CD4-positive, alpha-beta T cell treated with Interleukin-1 beta for 1 hour (primary cell): ENCODE measurements at regions not wholly inside any gene's neighbourhood (a gene's known extent, or its start where the extent isn't known, plus 50 kb on each side); places are given as distances from the start of the nearest gene placed in this dataset.
A peak's percentile ranks its signal among the peaks of the same experiment; 100 is the strongest.

Experiments used
- DNase-seq, 2 donors: peaks; one replicate each; pipeline ENCODE4 v3.0.0-alpha.2; 2020 to 2022

- no peak for DNase-seq
Observed at GRCh38 chr6:108734271-108734922, 113.8 kb upstream of the ARMC2 start.

GRCh38 chr6:108735310-108736001, 112.8 kb upstream of the ARMC2 start:
- no peak for DNase-seq

- no peak for DNase-seq
Observed at GRCh38 chr6:108736002-108736361, 112.2 kb upstream of the ARMC2 start.

DNA sequence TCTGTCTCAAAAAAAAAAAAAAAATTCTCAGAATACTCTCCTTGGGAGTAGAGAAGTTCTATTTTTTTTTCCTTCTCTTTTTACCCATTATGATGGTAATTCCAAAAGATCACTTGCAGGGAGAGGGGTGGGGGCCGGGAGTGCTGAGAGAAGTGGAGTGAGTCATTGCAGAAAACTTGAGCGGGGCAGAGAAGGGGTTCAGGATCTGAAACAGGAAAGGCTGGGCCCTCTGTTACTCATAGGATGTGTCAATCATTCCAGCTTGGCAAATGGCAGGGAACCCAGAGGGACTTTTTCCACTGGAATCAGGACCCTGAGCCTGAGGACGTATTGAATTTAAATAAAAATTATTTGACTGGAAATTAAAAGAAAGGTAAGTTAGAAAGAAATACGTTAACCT, 111.4 kb upstream of the ARMC2 start:
- peak in 1 of 2 donors; percentile 23 for DNase-seq

DNA sequence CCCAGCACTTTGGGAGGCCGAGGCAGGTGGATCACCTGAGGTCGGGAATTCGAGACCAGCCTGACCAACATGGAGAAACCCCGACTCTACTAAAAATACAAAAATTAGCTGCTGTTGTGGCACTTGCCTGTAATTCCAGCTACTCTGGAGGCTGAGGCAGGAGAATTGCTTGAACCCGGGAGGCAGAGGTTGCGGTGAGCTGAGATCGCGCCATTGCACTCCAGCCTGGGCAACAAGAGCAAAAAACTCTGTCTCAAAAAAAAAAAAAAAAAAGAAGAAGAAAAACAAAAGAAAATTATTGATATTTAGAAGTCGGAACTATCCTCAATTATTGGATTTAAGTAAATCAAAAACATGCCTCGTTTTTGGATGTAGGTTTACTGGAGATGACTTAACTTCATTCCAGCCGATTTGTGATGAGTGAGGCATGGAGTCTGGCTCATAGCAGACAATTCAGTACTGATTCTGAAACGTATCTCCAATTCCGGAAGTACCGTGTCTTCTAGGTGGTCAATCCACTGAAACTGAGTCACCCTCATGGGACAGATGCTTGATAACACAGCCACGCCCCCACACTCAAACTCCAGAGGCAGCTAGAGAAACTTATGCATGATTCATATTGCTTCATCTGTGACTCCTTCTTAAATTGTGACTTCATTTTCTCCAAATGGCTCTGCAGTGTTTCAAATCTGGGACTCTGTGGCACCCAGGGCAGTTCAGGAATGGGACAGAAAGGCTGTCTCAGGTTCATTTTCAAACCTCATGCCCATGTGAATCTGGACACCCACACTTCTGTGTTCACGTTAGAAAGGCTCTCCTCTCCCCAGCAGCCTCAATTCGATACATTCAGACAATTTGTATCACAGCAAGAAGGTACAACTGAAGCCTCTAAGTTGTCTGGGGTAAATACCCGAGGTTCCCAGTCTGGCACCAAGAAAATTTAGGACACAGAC, 110.4 kb upstream of the ARMC2 start:
- peak in 1 of 2 donors; percentile 11 for DNase-seq

- no peak for DNase-seq
Observed at GRCh38 chr6:108738684-108739416, 109.4 kb upstream of the ARMC2 start.

GRCh38 chr6:108739496-108740330, 108.5 kb upstream of the ARMC2 start:
- DNase-seq: no peak

DNA sequence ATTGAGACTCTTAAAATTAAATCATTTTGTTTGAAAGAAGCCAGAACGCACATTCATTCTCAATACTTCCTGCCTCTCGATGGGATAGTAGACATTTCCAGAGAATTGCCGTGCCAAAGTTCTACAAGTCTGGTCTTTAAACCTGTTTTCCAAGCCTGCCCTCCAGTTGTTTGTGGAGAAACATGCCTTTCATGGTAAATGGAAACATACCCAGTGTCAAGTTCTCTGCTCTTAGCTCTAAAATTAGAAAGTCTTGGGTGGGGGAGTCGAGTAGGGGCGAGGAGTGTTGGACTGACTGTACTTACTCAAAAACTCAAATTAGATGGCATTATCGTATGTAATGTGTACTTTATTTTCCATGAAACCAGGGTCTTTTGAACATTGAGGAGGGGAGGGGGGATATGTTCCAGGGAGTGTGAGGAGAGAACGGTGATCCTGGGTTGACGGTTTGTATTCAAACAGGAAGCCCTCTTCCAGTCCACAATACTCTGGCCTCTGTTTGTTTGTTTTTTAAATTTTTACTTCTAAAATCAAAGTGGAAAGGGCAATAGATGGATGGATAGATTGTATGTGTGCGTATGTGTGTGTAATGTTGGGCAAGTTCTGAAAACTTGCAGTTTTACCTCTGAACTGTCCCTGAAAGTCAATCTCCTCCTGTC, 106.8 kb upstream of the ARMC2 start:
- no peak for DNase-seq

- DNase-seq: peak in 1 of 2 donors; percentile 33
Observed at GRCh38 chr6:108742041-108742440, 106.2 kb upstream of the ARMC2 start.

GRCh38 chr6:108744244-108744972, 103.8 kb upstream of the ARMC2 start:
- DNase-seq: no peak

- no peak for DNase-seq
Observed at GRCh38 chr6:108744996-108745395, 103.2 kb upstream of the ARMC2 start.

DNA sequence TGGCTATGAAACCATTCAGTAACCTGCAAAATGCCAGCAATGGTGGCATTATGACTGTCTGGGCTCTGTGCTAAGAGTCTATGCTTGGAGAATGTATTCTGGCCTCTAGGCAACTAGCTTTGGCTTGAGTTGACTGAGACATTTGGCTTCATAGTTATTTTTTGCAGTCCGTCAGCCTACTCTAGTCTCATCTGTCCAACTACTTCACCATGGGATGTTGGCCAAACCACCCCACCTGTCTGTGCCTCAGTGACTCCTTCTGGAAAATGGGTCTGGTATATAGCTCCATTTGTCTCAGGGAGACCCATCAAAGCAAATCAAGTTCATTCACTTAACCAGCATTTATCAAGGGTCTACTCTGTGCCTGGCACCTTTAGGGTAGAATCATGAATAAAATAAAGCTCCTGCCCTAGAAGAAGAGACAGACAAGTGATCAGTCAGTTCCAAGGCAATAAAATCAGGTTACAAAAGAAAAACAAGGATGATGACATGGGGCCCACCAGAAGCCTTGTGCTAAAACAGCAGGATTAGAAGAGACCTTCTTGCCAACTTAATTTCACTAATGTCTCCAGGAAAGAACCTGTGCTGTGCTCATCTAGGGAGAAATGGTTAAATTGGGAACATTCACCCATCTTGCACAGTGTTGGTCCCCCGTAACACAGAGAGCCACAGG, 102.4 kb upstream of the ARMC2 start:
- DNase-seq: no peak

DNA sequence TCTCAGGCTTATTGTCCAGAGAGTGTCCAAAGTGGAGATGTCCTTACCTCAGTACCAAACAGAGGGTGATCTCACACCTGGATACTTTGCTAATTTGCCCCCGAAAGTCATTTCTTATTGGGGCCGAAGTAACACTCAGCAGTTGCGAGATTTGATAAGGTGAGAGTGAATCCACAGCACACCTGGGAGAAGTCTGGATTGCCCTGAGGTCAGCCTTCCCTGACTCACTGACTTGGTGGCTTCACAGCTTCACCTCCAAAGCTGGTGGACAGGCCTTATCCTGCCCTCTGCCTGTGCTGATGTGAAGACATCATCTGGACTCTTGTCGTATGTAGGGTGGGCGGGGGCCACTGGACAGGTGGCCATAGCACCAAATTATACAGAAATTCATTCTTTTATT, 101.9 kb upstream of the ARMC2 start:
- DNase-seq: no peak

GRCh38 chr6:108746836-108747575, 101.2 kb upstream of the ARMC2 start:
- DNase-seq: no peak

GRCh38 chr6:108748055-108748454, 100.2 kb upstream of the ARMC2 start:
- DNase-seq: no peak

DNA sequence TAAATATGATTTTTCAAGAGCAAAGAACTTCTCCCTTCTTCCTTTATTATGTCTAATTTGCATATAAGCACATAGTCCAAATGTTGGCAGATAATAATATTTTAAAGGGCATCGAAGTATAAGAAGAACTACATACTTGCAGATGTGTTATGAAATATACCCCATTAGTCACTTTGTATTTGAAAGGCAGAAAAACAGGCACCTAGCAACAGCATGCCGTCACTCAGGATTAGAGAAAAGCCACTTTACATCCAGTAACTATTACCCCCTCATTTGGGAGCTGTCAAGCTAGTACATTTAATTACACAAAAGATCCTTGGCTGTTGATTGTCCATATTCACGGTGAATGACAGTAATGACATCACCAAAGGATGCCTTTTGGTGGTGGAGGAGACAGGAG, 99.3 kb upstream of the ARMC2 start:
- DNase-seq: no peak

DNA sequence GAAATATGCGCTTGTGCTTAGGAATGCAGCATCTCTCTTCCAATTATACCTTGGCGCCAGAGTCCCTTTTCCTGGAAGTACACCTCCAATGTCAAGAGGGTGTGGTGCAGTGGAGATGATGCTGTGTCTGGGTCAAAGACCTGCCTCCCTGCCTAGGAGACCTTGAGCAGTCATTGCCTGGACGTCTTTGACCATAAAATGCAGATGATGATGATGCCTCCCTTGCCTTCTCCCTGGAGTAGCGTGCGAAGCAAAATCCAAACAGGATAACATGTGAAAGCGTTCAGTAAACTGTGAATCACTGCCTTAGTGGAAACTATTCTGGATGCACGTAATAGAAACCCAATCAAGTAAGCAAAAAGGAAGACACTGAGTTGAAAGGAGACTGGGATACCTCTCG, 97.4 kb upstream of the ARMC2 start:
- no peak for DNase-seq

- DNase-seq: no peak
Observed at GRCh38 chr6:108751282-108751681, 96.9 kb upstream of the ARMC2 start.
